A172 (cell line): ENCODE measurements at regions not wholly inside any gene's neighbourhood (a gene's known extent, or its start where the extent isn't known, plus 50 kb on each side); places are given as distances from the start of the nearest gene placed in this dataset.
"Not testable (repeated sequence)": the region's sequence is repeated elsewhere in the genome, so short reads cannot be mapped to it uniquely, and the experiment has no call there.

ENCODE experiments used
- DNase-seq: peaks from one replicate; pipeline ENCODE4 v3.0.0-alpha.2; 2015; ENCODE audit warnings: low spot score

- no peak for DNase-seq
These were observed 72.2 kb downstream of the CRLF2 start for GRCh38 chrX:1140236-1140681.

GRCh38 chrX:1139185-1139500, 73.3 kb downstream of the CRLF2 start:
- DNase-seq = no peak

- no peak for DNase-seq
These were observed 73.8 kb downstream of the CRLF2 start for GRCh38 chrX:1138476-1139184.

- DNase-seq = no peak
These were observed 74.9 kb downstream of the CRLF2 start for GRCh38 chrX:1137531-1137930.

- DNase-seq = not testable (repeated sequence)
These were observed 75.9 kb downstream of the CRLF2 start for GRCh38 chrX:1136582-1136981.

GRCh38 chrX:1134976-1135375, 77.5 kb downstream of the CRLF2 start:
- no peak for DNase-seq

GRCh38 chrX:1134156-1134555, 78.3 kb downstream of the CRLF2 start:
- DNase-seq = no peak

GRCh38 chrX:1126738-1127137, 85.7 kb downstream of the CRLF2 start:
- no peak for DNase-seq

- DNase-seq = no peak
These were observed 87.9 kb downstream of the CRLF2 start for GRCh38 chrX:1124531-1124930.

GRCh38 chrX:1122851-1123250, 89.6 kb downstream of the CRLF2 start:
- DNase-seq = not testable (repeated sequence)

- DNase-seq = no peak
These were observed 93.2 kb downstream of the CRLF2 start for GRCh38 chrX:1119275-1119674.

- DNase-seq = no peak
These were observed 93.8 kb downstream of the CRLF2 start for GRCh38 chrX:1118572-1119199.

- not testable (repeated sequence) for DNase-seq
These were observed 97.0 kb downstream of the CRLF2 start for GRCh38 chrX:1115411-1115810.

- DNase-seq = no peak
These were observed 100.1 kb downstream of the CRLF2 start for GRCh38 chrX:1112321-1112720.

- no peak for DNase-seq
These were observed 100.7 kb downstream of the CRLF2 start for GRCh38 chrX:1111601-1112300.

GRCh38 chrX:1109580-1110119, 102.8 kb downstream of the CRLF2 start:
- no peak for DNase-seq

- no peak for DNase-seq
These were observed 103.7 kb downstream of the CRLF2 start for GRCh38 chrX:1108501-1109445.

GRCh38 chrX:1106478-1107210, 105.8 kb downstream of the CRLF2 start:
- DNase-seq = no peak

GRCh38 chrX:1105671-1106419, 106.6 kb downstream of the CRLF2 start:
- DNase-seq = no peak

- DNase-seq = not testable (repeated sequence)
These were observed 107.4 kb downstream of the CRLF2 start for GRCh38 chrX:1105031-1105430.
